Inferior parietal cortex (tissue), 1 donor: ENCODE measurements at regions not wholly inside any gene's neighbourhood (a gene's known extent, or its start where the extent isn't known, plus 50 kb on each side); places are given as distances from the start of the nearest gene placed in this dataset.

Source experiments
- DNase-seq: peaks from one replicate; pipeline ENCODE4 v3.0.0-alpha.2; 2016; ENCODE audit errors: extremely low spot score

GRCh38 chr12:41769810-41770209, 374.9 kb downstream of the GXYLT1 start:
- DNase-seq, result no peak

- no peak for DNase-seq
These were observed 376.2 kb downstream of the GXYLT1 start for GRCh38 chr12:41768456-41768855.

- no peak for DNase-seq
These were observed 382.0 kb downstream of the GXYLT1 start for GRCh38 chr12:41762691-41763090.

GRCh38 chr12:41745593-41745992, 399.1 kb downstream of the GXYLT1 start:
- DNase-seq, result no peak

GRCh38 chr12:41743835-41744234, 400.8 kb downstream of the GXYLT1 start:
- no peak for DNase-seq

- no peak for DNase-seq
These were observed 405.6 kb downstream of the GXYLT1 start for GRCh38 chr12:41739066-41739465.

GRCh38 chr12:41737423-41737822, 407.3 kb downstream of the GXYLT1 start:
- DNase-seq, result no peak

GRCh38 chr12:41736436-41736835, 408.2 kb downstream of the GXYLT1 start:
- no peak for DNase-seq

- no peak for DNase-seq
These were observed 413.0 kb downstream of the GXYLT1 start for GRCh38 chr12:41731691-41732090.

GRCh38 chr12:41731061-41731460, 413.6 kb downstream of the GXYLT1 start:
- no peak for DNase-seq

- no peak for DNase-seq
These were observed 420.5 kb downstream of the GXYLT1 start for GRCh38 chr12:41724216-41724615.

GRCh38 chr12:41719214-41719613, 425.5 kb downstream of the GXYLT1 start:
- no peak for DNase-seq

- DNase-seq, result no peak
These were observed 429.4 kb downstream of the GXYLT1 start for GRCh38 chr12:41715256-41715655.

- no peak for DNase-seq
These were observed 435.0 kb downstream of the GXYLT1 start for GRCh38 chr12:41709463-41710285.

- DNase-seq, result no peak
These were observed 435.7 kb downstream of the GXYLT1 start for GRCh38 chr12:41709012-41709411.

- DNase-seq, result no peak
These were observed 438.3 kb downstream of the GXYLT1 start for GRCh38 chr12:41706376-41706775.

GRCh38 chr12:41701943-41702601, 442.6 kb downstream of the GXYLT1 start:
- no peak for DNase-seq

- no peak for DNase-seq
These were observed 443.7 kb downstream of the GXYLT1 start for GRCh38 chr12:41700940-41701339.

- DNase-seq, result no peak
These were observed 445.0 kb downstream of the GXYLT1 start for GRCh38 chr12:41699658-41700057.

GRCh38 chr12:41697161-41697560, 447.5 kb downstream of the GXYLT1 start:
- no peak for DNase-seq

- DNase-seq, result no peak
These were observed 459.7 kb downstream of the GXYLT1 start for GRCh38 chr12:41684997-41685396.

- DNase-seq, result no peak
These were observed 461.0 kb downstream of the GXYLT1 start for GRCh38 chr12:41683513-41684240.

GRCh38 chr12:41683023-41683422, 461.7 kb downstream of the GXYLT1 start:
- no peak for DNase-seq
